ENCODE measurements at regions not wholly inside any gene's neighbourhood (a gene's known extent, or its start where the extent isn't known, plus 50 kb on each side); places are given as distances from the start of the nearest gene placed in this dataset.

- H3K9me3 ChIP-seq (ENCODE audit: insufficient read depth, low read length): no peaks in the 10 kb centered on the region
- H3K4me3 ChIP-seq (ENCODE audit: insufficient read length, low read depth): no peak overlapping the region
- no peaks in the 10 kb centered on the region for H3K4me1 ChIP-seq (ENCODE audit: insufficient read depth, insufficient read length)
- TF ChIP-seq SUZ12 (IDR thresholded peaks at IDR 0.05; ENCODE audit: extremely low read depth, insufficient read depth, insufficient read length): no peak
- no peak for TF ChIP-seq ZNF274 (IDR thresholded peaks at IDR 0.05; ENCODE audit: low read depth, low read length)
- TF ChIP-seq YY1 (IDR thresholded peaks at IDR 0.05; ENCODE audit: insufficient read depth, insufficient read length): no peak
- no peaks in the 10 kb centered on the region for H3K36me3 ChIP-seq (ENCODE audit: insufficient read depth, insufficient read length, low read length)
- H3K27me3 ChIP-seq (ENCODE audit: insufficient read depth, insufficient read length): no peaks in the 10 kb centered on the region
- no peak overlapping the region for H3K9ac ChIP-seq (ENCODE audit: insufficient read length, low read depth)
- no peak for DNase-seq (ENCODE audit: low read depth, low spot score)
These were observed 233.4 kb downstream of the B3GLCT start for GRCh38 chr13:31433207-31433606.

GRCh38 chr13:31433746-31434145, 234.0 kb downstream of the B3GLCT start:
- Histone ChIP-seq H3K27me3 (ENCODE audit: insufficient read depth, insufficient read length) (no peaks in the 10 kb centered on the region), H3K36me3 (ENCODE audit: insufficient read depth, insufficient read length, low read length) (no peaks in the 10 kb centered on the region)

GRCh38 chr13:31434613-31435012, 234.8 kb downstream of the B3GLCT start:
- no peaks in the 10 kb centered on the region for H3K4me1 ChIP-seq (ENCODE audit: insufficient read depth, insufficient read length)
- H3K27me3 ChIP-seq (ENCODE audit: insufficient read depth, insufficient read length): no peaks in the 10 kb centered on the region
- no peak for DNase-seq (ENCODE audit: low read depth, low spot score)
- TF ChIP-seq SUZ12 (IDR thresholded peaks at IDR 0.05; ENCODE audit: extremely low read depth, insufficient read depth, insufficient read length) (no peak), YY1 (IDR thresholded peaks at IDR 0.05; ENCODE audit: insufficient read depth, insufficient read length) (no peak), ZNF274 (IDR thresholded peaks at IDR 0.05; ENCODE audit: low read depth, low read length) (no peak)
- no peaks in the 10 kb centered on the region for H3K36me3 ChIP-seq (ENCODE audit: insufficient read depth, insufficient read length, low read length)
- H3K9ac ChIP-seq (ENCODE audit: insufficient read length, low read depth): no peak overlapping the region
- no peak overlapping the region for H3K4me3 ChIP-seq (ENCODE audit: insufficient read length, low read depth)
- H3K9me3 ChIP-seq (ENCODE audit: insufficient read depth, low read length): no peaks in the 10 kb centered on the region

More at GRCh38 chr13:31433746-31434145, 234.0 kb downstream of the B3GLCT start:
- TF ChIP-seq ZNF274 (IDR thresholded peaks at IDR 0.05; ENCODE audit: low read depth, low read length): no peak
- TF ChIP-seq YY1 (IDR thresholded peaks at IDR 0.05; ENCODE audit: insufficient read depth, insufficient read length): no peak
- no peak for TF ChIP-seq SUZ12 (IDR thresholded peaks at IDR 0.05; ENCODE audit: extremely low read depth, insufficient read depth, insufficient read length)
- DNase-seq (ENCODE audit: low read depth, low spot score): no peak
- Histone ChIP-seq H3K4me1 (ENCODE audit: insufficient read depth, insufficient read length) (no peaks in the 10 kb centered on the region), H3K9ac (ENCODE audit: insufficient read length, low read depth) (no peak overlapping the region), H3K4me3 (ENCODE audit: insufficient read length, low read depth) (no peak overlapping the region), H3K9me3 (ENCODE audit: insufficient read depth, low read length) (no peaks in the 10 kb centered on the region)

DNA sequence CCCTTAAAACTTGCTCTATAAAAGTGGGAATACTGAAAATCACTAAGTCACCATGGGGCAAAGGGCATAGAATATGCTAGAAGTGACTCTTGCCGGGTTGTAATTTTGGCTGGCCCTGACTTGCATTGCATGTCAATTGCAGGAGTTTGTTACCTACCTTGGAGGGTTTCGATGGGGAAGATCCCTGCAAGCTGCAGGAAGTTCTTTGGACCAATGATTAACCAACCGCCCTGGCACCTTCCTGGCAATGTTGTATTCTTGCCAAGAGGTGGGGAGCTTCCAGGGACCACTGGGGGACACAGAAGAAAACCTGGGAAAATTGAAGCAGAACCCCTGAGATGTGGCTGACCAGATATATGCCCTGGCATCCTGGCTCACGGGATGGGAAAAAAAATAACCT, 235.8 kb downstream of the B3GLCT start:
- Histone ChIP-seq H3K27me3 (ENCODE audit: insufficient read depth, insufficient read length) (no peaks in the 10 kb centered on the region), H3K9me3 (ENCODE audit: insufficient read depth, low read length) (no peaks in the 10 kb centered on the region), H3K9ac (ENCODE audit: insufficient read length, low read depth) (no peak overlapping the region), H3K4me3 (ENCODE audit: insufficient read length, low read depth) (no peak overlapping the region), H3K4me1 (ENCODE audit: insufficient read depth, insufficient read length) (no peaks in the 10 kb centered on the region), H3K36me3 (ENCODE audit: insufficient read depth, insufficient read length, low read length) (no peaks in the 10 kb centered on the region)
- no peak for TF ChIP-seq YY1 (IDR thresholded peaks at IDR 0.05; ENCODE audit: insufficient read depth, insufficient read length)
- TF ChIP-seq SUZ12 (IDR thresholded peaks at IDR 0.05; ENCODE audit: extremely low read depth, insufficient read depth, insufficient read length): no peak
- no peak for TF ChIP-seq ZNF274 (IDR thresholded peaks at IDR 0.05; ENCODE audit: low read depth, low read length)
- DNase-seq (ENCODE audit: low read depth, low spot score): no peak

DNA sequence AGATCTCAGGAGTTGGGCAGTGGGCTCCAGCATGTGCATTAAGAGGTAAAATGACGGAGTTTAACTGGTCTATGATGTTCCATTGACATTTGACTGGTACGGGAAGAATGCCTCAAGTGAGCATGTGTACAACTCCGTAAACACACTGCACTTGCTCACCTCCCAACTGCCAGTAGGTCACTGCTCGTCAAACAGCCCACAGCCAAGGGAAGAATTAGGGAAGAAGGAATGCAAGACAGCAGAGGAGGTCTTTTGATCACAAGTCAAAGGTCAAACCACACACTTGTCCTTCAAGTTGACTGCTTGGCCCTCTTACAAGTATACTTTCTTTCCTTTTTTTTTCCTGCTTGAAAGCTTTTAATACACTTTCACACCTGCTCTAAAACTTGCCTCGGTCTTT, 236.7 kb downstream of the B3GLCT start:
- Histone ChIP-seq H3K9me3 (ENCODE audit: insufficient read depth, low read length) (no peaks in the 10 kb centered on the region), H3K36me3 (ENCODE audit: insufficient read depth, insufficient read length, low read length) (no peaks in the 10 kb centered on the region), H3K4me3 (ENCODE audit: insufficient read length, low read depth) (no peak overlapping the region), H3K9ac (ENCODE audit: insufficient read length, low read depth) (no peak overlapping the region), H3K4me1 (ENCODE audit: insufficient read depth, insufficient read length) (no peaks in the 10 kb centered on the region), H3K27me3 (ENCODE audit: insufficient read depth, insufficient read length) (no peaks in the 10 kb centered on the region)
- TF ChIP-seq YY1 (IDR thresholded peaks at IDR 0.05; ENCODE audit: insufficient read depth, insufficient read length): no peak
- no peak for TF ChIP-seq SUZ12 (IDR thresholded peaks at IDR 0.05; ENCODE audit: extremely low read depth, insufficient read depth, insufficient read length)
- no peak for TF ChIP-seq ZNF274 (IDR thresholded peaks at IDR 0.05; ENCODE audit: low read depth, low read length)
- DNase-seq (ENCODE audit: low read depth, low spot score): no peak

DNA sequence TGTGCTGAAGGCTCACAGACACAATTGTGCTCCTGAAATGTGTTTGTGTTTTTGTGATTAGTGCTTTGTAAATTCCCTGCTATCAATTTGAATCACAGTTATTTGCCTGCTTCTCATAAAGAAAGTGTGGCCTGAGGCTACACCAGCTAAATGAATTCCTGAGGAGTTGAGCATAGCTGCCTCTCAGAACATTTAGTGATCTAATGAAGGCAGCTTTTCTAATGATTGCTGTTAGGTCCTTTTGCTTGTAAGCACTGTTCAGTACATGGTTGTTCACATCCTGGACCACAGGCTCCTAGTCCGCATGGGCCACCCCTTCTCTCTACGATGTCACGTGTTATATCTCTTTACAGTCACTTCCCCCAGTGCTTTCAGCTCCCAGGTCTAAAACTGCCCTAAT, 238.2 kb downstream of the B3GLCT start:
- Histone ChIP-seq H3K4me3 (ENCODE audit: insufficient read length, low read depth) (no peak overlapping the region), H3K9ac (ENCODE audit: insufficient read length, low read depth) (no peak overlapping the region), H3K4me1 (ENCODE audit: insufficient read depth, insufficient read length) (no peaks in the 10 kb centered on the region), H3K9me3 (ENCODE audit: insufficient read depth, low read length) (no peaks in the 10 kb centered on the region; the same call in 1 of the 2 replicates), H3K36me3 (ENCODE audit: insufficient read depth, insufficient read length, low read length) (no peaks in the 10 kb centered on the region), H3K27me3 (ENCODE audit: insufficient read depth, insufficient read length) (no peaks in the 10 kb centered on the region)
- TF ChIP-seq YY1 (IDR thresholded peaks at IDR 0.05; ENCODE audit: insufficient read depth, insufficient read length) (no peak), SUZ12 (IDR thresholded peaks at IDR 0.05; ENCODE audit: extremely low read depth, insufficient read depth, insufficient read length) (no peak), ZNF274 (IDR thresholded peaks at IDR 0.05; ENCODE audit: low read depth, low read length) (no peak)
- no peak for DNase-seq (ENCODE audit: low read depth, low spot score)

- no peaks in the 10 kb centered on the region for H3K36me3 ChIP-seq (ENCODE audit: insufficient read depth, insufficient read length, low read length)
- no peak overlapping the region for H3K9ac ChIP-seq (ENCODE audit: insufficient read length, low read depth)
- no peaks in the 10 kb centered on the region for H3K4me1 ChIP-seq (ENCODE audit: insufficient read depth, insufficient read length)
- no peak for DNase-seq (ENCODE audit: low read depth, low spot score)
- H3K9me3 ChIP-seq (ENCODE audit: insufficient read depth, low read length): no peaks in the 10 kb centered on the region; the same call in 1 of the 2 replicates
- no peak for TF ChIP-seq YY1 (IDR thresholded peaks at IDR 0.05; ENCODE audit: insufficient read depth, insufficient read length)
- no peak for TF ChIP-seq ZNF274 (IDR thresholded peaks at IDR 0.05; ENCODE audit: low read depth, low read length)
- TF ChIP-seq SUZ12 (IDR thresholded peaks at IDR 0.05; ENCODE audit: extremely low read depth, insufficient read depth, insufficient read length): no peak
- H3K4me3 ChIP-seq (ENCODE audit: insufficient read length, low read depth): no peak overlapping the region
- no peaks in the 10 kb centered on the region for H3K27me3 ChIP-seq (ENCODE audit: insufficient read depth, insufficient read length)
These were observed 240.4 kb downstream of the B3GLCT start for GRCh38 chr13:31440132-31440531.
